ENCODE measurements at regions not wholly inside any gene's neighbourhood (a gene's known extent, or its start where the extent isn't known, plus 50 kb on each side); places are given as distances from the start of the nearest gene placed in this dataset.

DNA sequence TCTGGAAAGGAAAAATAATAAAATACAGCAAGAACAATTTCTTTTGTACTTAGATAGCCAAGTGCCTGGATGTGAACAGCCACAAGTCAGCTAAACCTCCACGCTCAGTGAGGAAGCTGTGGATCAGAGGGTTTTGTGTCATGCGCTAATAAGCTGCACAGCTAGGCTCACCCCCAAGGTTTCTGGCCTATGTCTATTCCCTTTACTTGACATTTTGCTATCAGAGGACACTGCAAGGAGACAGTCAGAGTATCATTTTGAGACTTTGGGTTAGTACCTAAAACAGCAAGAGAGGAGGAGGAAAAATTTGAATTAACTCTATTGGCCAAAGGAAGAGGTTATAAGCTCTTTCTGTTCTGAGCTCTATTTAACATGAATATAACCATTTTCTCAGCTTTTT, 139.3 kb downstream of the KCNJ2 start:
- H3K36me3 ChIP-seq (ENCODE audit: control insufficient read depth in 1 of 2, insufficient read depth in 2 of 2, low read length in 2 of 2), result no peaks in the 10 kb centered on the region
- H3K9me3 ChIP-seq (ENCODE audit: control insufficient read depth in 1 of 2, low read length in 2 of 2), result no peaks in the 10 kb centered on the region
- H3K4me1 ChIP-seq (ENCODE audit: control insufficient read depth in 1 of 2, insufficient read depth in 2 of 2, low read length in 2 of 2), result no peaks in the 10 kb centered on the region
- no peak overlapping the region for H3K4me3 ChIP-seq (ENCODE audit: low read depth in 1 of 2, low read length in 2 of 2)
- no peaks in the 10 kb centered on the region for H3K27me3 ChIP-seq (ENCODE audit: low read depth, low read length)
- no peak overlapping the region for H3K27ac ChIP-seq (ENCODE audit: low read length)

GRCh38 chr17:70310221-70310672, 140.9 kb downstream of the KCNJ2 start:
- no peaks in the 10 kb centered on the region for H3K4me1 ChIP-seq (ENCODE audit: control insufficient read depth in 1 of 2, insufficient read depth in 2 of 2, low read length in 2 of 2)
- H3K27me3 ChIP-seq (ENCODE audit: low read depth, low read length), result no peaks in the 10 kb centered on the region
- no peaks in the 10 kb centered on the region for H3K9me3 ChIP-seq (ENCODE audit: control insufficient read depth in 1 of 2, low read length in 2 of 2)
- no peaks in the 10 kb centered on the region for H3K36me3 ChIP-seq (ENCODE audit: control insufficient read depth in 1 of 2, insufficient read depth in 2 of 2, low read length in 2 of 2)
- H3K27ac ChIP-seq (ENCODE audit: low read length), result no peak overlapping the region
- no peak overlapping the region for H3K4me3 ChIP-seq (ENCODE audit: low read depth in 1 of 2, low read length in 2 of 2)

- H3K9me3 ChIP-seq (ENCODE audit: control insufficient read depth in 1 of 2, low read length in 2 of 2), result no peaks in the 10 kb centered on the region
- H3K27me3 ChIP-seq (ENCODE audit: low read depth, low read length), result no peaks in the 10 kb centered on the region
- H3K4me3 ChIP-seq (ENCODE audit: low read depth in 1 of 2, low read length in 2 of 2), result no peak overlapping the region
- H3K36me3 ChIP-seq (ENCODE audit: control insufficient read depth in 1 of 2, insufficient read depth in 2 of 2, low read length in 2 of 2), result no peaks in the 10 kb centered on the region
- no peak overlapping the region for H3K27ac ChIP-seq (ENCODE audit: low read length)
- no peaks in the 10 kb centered on the region for H3K4me1 ChIP-seq (ENCODE audit: control insufficient read depth in 1 of 2, insufficient read depth in 2 of 2, low read length in 2 of 2)
Observed at GRCh38 chr17:70313086-70313852, 143.9 kb downstream of the KCNJ2 start.

GRCh38 chr17:70314096-70314495, 144.8 kb downstream of the KCNJ2 start:
- Histone ChIP-seq H3K27ac (ENCODE audit: low read length) (no peak overlapping the region), H3K4me3 (ENCODE audit: low read depth in 1 of 2, low read length in 2 of 2) (no peak overlapping the region), H3K36me3 (ENCODE audit: control insufficient read depth in 1 of 2, insufficient read depth in 2 of 2, low read length in 2 of 2) (no peaks in the 10 kb centered on the region)

DNA sequence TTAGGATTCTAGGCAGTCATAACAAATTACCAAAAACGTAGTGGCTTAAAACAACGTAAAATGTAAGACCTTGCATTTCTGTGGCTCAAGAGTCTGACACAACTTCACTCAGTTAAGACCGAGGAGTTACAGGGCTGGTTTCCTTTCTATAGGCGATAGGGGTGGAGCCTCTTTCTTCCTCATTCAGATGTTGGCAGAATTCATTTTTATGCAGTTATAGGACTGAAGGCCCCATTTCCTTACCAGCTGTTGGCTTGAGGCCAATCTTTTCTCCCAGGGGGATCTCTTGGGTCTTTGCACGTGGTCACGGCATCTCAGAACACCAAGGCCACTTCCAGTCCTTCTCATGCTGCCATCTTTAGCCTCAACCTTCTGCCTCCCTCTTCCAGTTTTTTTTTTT, 145.2 kb downstream of the KCNJ2 start:
- no peaks in the 10 kb centered on the region for H3K36me3 ChIP-seq (ENCODE audit: control insufficient read depth in 1 of 2, insufficient read depth in 2 of 2, low read length in 2 of 2)
- H3K9me3 ChIP-seq (ENCODE audit: control insufficient read depth in 1 of 2, low read length in 2 of 2), result no peaks in the 10 kb centered on the region
- no peak overlapping the region for H3K4me3 ChIP-seq (ENCODE audit: low read depth in 1 of 2, low read length in 2 of 2)
- H3K27me3 ChIP-seq (ENCODE audit: low read depth, low read length), result no peaks in the 10 kb centered on the region
- H3K27ac ChIP-seq (ENCODE audit: low read length), result no peak overlapping the region
- no peaks in the 10 kb centered on the region for H3K4me1 ChIP-seq (ENCODE audit: control insufficient read depth in 1 of 2, insufficient read depth in 2 of 2, low read length in 2 of 2)

More at GRCh38 chr17:70314096-70314495, 144.8 kb downstream of the KCNJ2 start:
- Histone ChIP-seq H3K27me3 (ENCODE audit: low read depth, low read length) (no peaks in the 10 kb centered on the region), H3K9me3 (ENCODE audit: control insufficient read depth in 1 of 2, low read length in 2 of 2) (no peaks in the 10 kb centered on the region), H3K4me1 (ENCODE audit: control insufficient read depth in 1 of 2, insufficient read depth in 2 of 2, low read length in 2 of 2) (no peaks in the 10 kb centered on the region)

DNA sequence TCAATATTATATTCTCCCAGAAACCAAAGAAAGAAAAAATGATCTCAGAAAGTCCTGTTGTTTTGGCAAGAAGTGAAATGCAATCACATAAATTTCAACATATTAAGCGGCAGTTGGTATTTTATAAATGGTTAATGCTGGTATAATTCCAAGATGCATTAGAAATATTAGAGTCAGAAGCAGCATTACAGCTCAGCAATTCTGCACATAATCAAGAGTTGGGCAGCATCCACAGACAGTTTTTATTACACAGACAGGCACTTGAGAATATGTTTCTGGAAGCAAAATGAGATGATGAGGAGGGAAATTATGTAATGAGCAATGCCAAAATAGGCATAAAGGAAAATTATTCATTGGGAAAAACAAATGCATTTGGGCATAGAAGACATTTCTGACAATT, 148.1 kb downstream of the KCNJ2 start:
- no peaks in the 10 kb centered on the region for H3K9me3 ChIP-seq (ENCODE audit: control insufficient read depth in 1 of 2, low read length in 2 of 2)

GRCh38 chr17:70318051-70318450, 148.7 kb downstream of the KCNJ2 start:
- H3K36me3 ChIP-seq (ENCODE audit: control insufficient read depth in 1 of 2, insufficient read depth in 2 of 2, low read length in 2 of 2), result no peaks in the 10 kb centered on the region
- H3K27ac ChIP-seq (ENCODE audit: low read length), result no peak overlapping the region
- no peaks in the 10 kb centered on the region for H3K9me3 ChIP-seq (ENCODE audit: control insufficient read depth in 1 of 2, low read length in 2 of 2)
- H3K4me3 ChIP-seq (ENCODE audit: low read depth in 1 of 2, low read length in 2 of 2), result no peak overlapping the region
- H3K4me1 ChIP-seq (ENCODE audit: control insufficient read depth in 1 of 2, insufficient read depth in 2 of 2, low read length in 2 of 2), result peaks cover 0 to 5% of the 10 kb centered on the region in 2 donors
- H3K27me3 ChIP-seq (ENCODE audit: low read depth, low read length), result no peaks in the 10 kb centered on the region

More for the DNA sequence above, 148.1 kb downstream of the KCNJ2 start:
- H3K27ac ChIP-seq (ENCODE audit: low read length), result no peak overlapping the region
- no peaks in the 10 kb centered on the region for H3K27me3 ChIP-seq (ENCODE audit: low read depth, low read length)
- H3K4me1 ChIP-seq (ENCODE audit: control insufficient read depth in 1 of 2, insufficient read depth in 2 of 2, low read length in 2 of 2), result peaks cover 0 to 5% of the 10 kb centered on the region in 2 donors
- H3K36me3 ChIP-seq (ENCODE audit: control insufficient read depth in 1 of 2, insufficient read depth in 2 of 2, low read length in 2 of 2), result no peaks in the 10 kb centered on the region
- H3K4me3 ChIP-seq (ENCODE audit: low read depth in 1 of 2, low read length in 2 of 2), result no peak overlapping the region

GRCh38 chr17:70319516-70319915, 150.2 kb downstream of the KCNJ2 start:
- Histone ChIP-seq H3K4me1 (ENCODE audit: control insufficient read depth in 1 of 2, insufficient read depth in 2 of 2, low read length in 2 of 2) (peaks cover 0 to 5% of the 10 kb centered on the region in 2 donors), H3K27ac (ENCODE audit: low read length) (no peak overlapping the region), H3K27me3 (ENCODE audit: low read depth, low read length) (no peaks in the 10 kb centered on the region), H3K36me3 (ENCODE audit: control insufficient read depth in 1 of 2, insufficient read depth in 2 of 2, low read length in 2 of 2) (no peaks in the 10 kb centered on the region), H3K4me3 (ENCODE audit: low read depth in 1 of 2, low read length in 2 of 2) (no peak overlapping the region), H3K9me3 (ENCODE audit: control insufficient read depth in 1 of 2, low read length in 2 of 2) (no peaks in the 10 kb centered on the region)

- Histone ChIP-seq H3K27ac (ENCODE audit: low read length) (no peak overlapping the region), H3K4me3 (ENCODE audit: low read depth in 1 of 2, low read length in 2 of 2) (no peak overlapping the region), H3K27me3 (ENCODE audit: low read depth, low read length) (no peaks in the 10 kb centered on the region), H3K9me3 (ENCODE audit: control insufficient read depth in 1 of 2, low read length in 2 of 2) (no peaks in the 10 kb centered on the region), H3K36me3 (ENCODE audit: control insufficient read depth in 1 of 2, insufficient read depth in 2 of 2, low read length in 2 of 2) (no peaks in the 10 kb centered on the region), H3K4me1 (ENCODE audit: control insufficient read depth in 1 of 2, insufficient read depth in 2 of 2, low read length in 2 of 2) (peaks cover 0 to 5% of the 10 kb centered on the region in 2 donors)
Observed at GRCh38 chr17:70320673-70321345, 151.5 kb downstream of the KCNJ2 start.

DNA sequence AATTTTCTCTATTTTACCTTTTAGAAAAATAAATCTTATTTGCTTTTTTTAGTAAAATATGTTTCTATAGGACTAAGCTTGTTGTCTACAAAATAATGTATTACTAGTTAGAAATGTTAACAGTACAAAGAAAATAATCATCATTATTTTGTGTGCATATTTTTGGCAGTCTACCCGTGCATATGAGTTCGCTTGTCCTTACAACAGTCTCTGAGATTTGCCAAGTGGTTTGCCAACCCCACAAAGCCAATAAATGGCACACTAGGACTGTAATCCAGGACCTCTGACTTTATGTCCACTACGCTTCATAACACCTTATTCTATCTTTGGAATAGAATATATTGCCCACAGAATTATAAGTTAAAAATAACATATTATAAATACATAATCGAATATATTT, 152.0 kb downstream of the KCNJ2 start:
- H3K36me3 ChIP-seq (ENCODE audit: control insufficient read depth in 1 of 2, insufficient read depth in 2 of 2, low read length in 2 of 2), result no peaks in the 10 kb centered on the region
- H3K27ac ChIP-seq (ENCODE audit: low read length), result no peak overlapping the region
- H3K4me1 ChIP-seq (ENCODE audit: control insufficient read depth in 1 of 2, insufficient read depth in 2 of 2, low read length in 2 of 2), result peaks cover 0 to 5% of the 10 kb centered on the region in 2 donors

GRCh38 chr17:70323269-70323668, 153.9 kb downstream of the KCNJ2 start:
- Histone ChIP-seq H3K4me1 (ENCODE audit: control insufficient read depth in 1 of 2, insufficient read depth in 2 of 2, low read length in 2 of 2) (peaks cover 0 to 5% of the 10 kb centered on the region in 2 donors), H3K9me3 (ENCODE audit: control insufficient read depth in 1 of 2, low read length in 2 of 2) (no peaks in the 10 kb centered on the region), H3K27ac (ENCODE audit: low read length) (no peak overlapping the region), H3K4me3 (ENCODE audit: low read depth in 1 of 2, low read length in 2 of 2) (no peak overlapping the region), H3K27me3 (ENCODE audit: low read depth, low read length) (no peaks in the 10 kb centered on the region), H3K36me3 (ENCODE audit: control insufficient read depth in 1 of 2, insufficient read depth in 2 of 2, low read length in 2 of 2) (no peaks in the 10 kb centered on the region)

More for the DNA sequence above, 152.0 kb downstream of the KCNJ2 start:
- Histone ChIP-seq H3K4me3 (ENCODE audit: low read depth in 1 of 2, low read length in 2 of 2) (no peak overlapping the region), H3K27me3 (ENCODE audit: low read depth, low read length) (no peaks in the 10 kb centered on the region), H3K9me3 (ENCODE audit: control insufficient read depth in 1 of 2, low read length in 2 of 2) (no peaks in the 10 kb centered on the region)
